SK-N-SH treated with all-trans-retinoic acid at 6 μM for 48 hours (cell line): ENCODE measurements at regions not wholly inside any gene's neighbourhood (a gene's known extent, or its start where the extent isn't known, plus 50 kb on each side); places are given as distances from the start of the nearest gene placed in this dataset.

Experiments used
- ARNTL ChIP-seq: fragments of 450-650 bp; formaldehyde crosslinking; IDR thresholded peaks from 2 replicates; pipeline ENCODE4 v1.5.0; 2020; ENCODE audit warnings: low read depth, mild to moderate bottlenecking, moderate library complexity, borderline replicate concordance
- CREB5 ChIP-seq: fragments of 250-450 bp; sonication (Bioruptor Pico); IDR thresholded peaks from 2 replicates; pipeline ENCODE4 v1.5.1; 2020; ENCODE audit warnings: low read depth, mild to moderate bottlenecking, moderate library complexity
- ESRRG ChIP-seq: fragments of 250-450 bp; sonication (Bioruptor Pico); IDR thresholded peaks from 2 replicates; pipeline ENCODE4 v1.6.1; 2021; ENCODE audit warnings: mild to moderate bottlenecking
- OSR1 ChIP-seq: fragments of 250-450 bp; sonication (Bioruptor Pico); IDR thresholded peaks from 2 replicates; pipeline ENCODE4 v1.8.0; 2022; ENCODE audit warnings: moderate library complexity, mild to moderate bottlenecking, inconsistent platforms
- PATZ1 ChIP-seq: fragments of 250-450 bp; sonication (Bioruptor Pico); IDR thresholded peaks from 2 replicates; pipeline ENCODE4 v1.8.0; 2020; ENCODE audit warnings: mild to moderate bottlenecking, moderate library complexity, borderline replicate concordance
- PPARA ChIP-seq: fragments of 250-450 bp; sonication (Bioruptor Pico); IDR thresholded peaks from 2 replicates; pipeline ENCODE4 v1.5.0; 2020; ENCODE audit warnings: mild to moderate bottlenecking, borderline replicate concordance
- TSHZ2 ChIP-seq: fragments of 250-450 bp; sonication (Bioruptor Pico); IDR thresholded peaks from 2 replicates; pipeline ENCODE4 v1.5.0; 2020; ENCODE audit warnings: mild to moderate bottlenecking, moderate library complexity
- ZC3H10 ChIP-seq: fragments of 250-450 bp; sonication (Bioruptor Pico); IDR thresholded peaks from 2 replicates; pipeline ENCODE4 v1.5.1; 2021; ENCODE audit warnings: mild to moderate bottlenecking, moderate library complexity
- ZFP30 ChIP-seq: fragments of 450-650 bp; formaldehyde crosslinking; IDR thresholded peaks from 2 replicates; pipeline ENCODE4 v1.5.0; 2022; ENCODE audit warnings: mild to moderate bottlenecking, moderate library complexity
- ZNF565 ChIP-seq: fragments of 450-650 bp; formaldehyde crosslinking; conservative IDR thresholded peaks from 2 replicates; pipeline ENCODE4 v1.5.0; 2020; ENCODE audit warnings: low read depth, mild to moderate bottlenecking, moderate library complexity

- TF ChIP-seq ESRRG (CRISPR knock-in tag) (no peak), PATZ1 (CRISPR knock-in tag) (no peak), CREB5 (CRISPR knock-in tag) (no peak), TSHZ2 (CRISPR knock-in tag) (no peak), ARNTL (CRISPR knock-in tag) (no peak), OSR1 (CRISPR knock-in tag) (no peak), ZFP30 (CRISPR knock-in tag) (no peak), ZC3H10 (no peak), ZNF565 (CRISPR knock-in tag) (no peak), PPARA (CRISPR knock-in tag) (no peak)
These were observed 220.7 kb downstream of the CDC5L start for GRCh38 chr6:44608175-44608574.
